IMR-90 (cell line): ENCODE measurements at regions not wholly inside any gene's neighbourhood (a gene's known extent, or its start where the extent isn't known, plus 50 kb on each side); places are given as distances from the start of the nearest gene placed in this dataset.
A peak's percentile ranks its signal among the peaks of the same experiment; 100 is the strongest.

Source experiments
- ATAC-seq: fragments of 200-7000 bp; cut with Tn5 transposase; 2 replicates; pipeline ENCODE4 v1.9.1; 2020; ENCODE audit warnings: low read depth, mild to moderate bottlenecking, moderate library complexity
- BruUV-seq: library from RNA; stranded (reverse); fragments of 400-500 nt; replicated peaks from 2 replicates; lab custom pipeline; 2021; lab: Mats Ljungman, UMichigan
- CTCF ChIA-PET: fragments of 300-600 bp; formaldehyde crosslinking; extraction: SDS; loops from one replicate; lab custom pipeline; 2021; ENCODE audit warnings: antibody characterized with exemption; lab: Yijun Ruan, JAX
- POLR2A ChIA-PET: fragments of 300-600 bp; sonication (Branson Sonifier 250); formaldehyde crosslinking; loops from one replicate; lab custom pipeline; 2022; ENCODE audit warnings: antibody characterized with exemption; ENCODE audit not compliant: unreplicated experiment; lab: Charles Lee
- DNase-seq: peaks from one replicate; pipeline ENCODE4 v3.0.0; 2013
- H2AFZ ChIP-seq: replicated peaks from 2 replicates; pipeline ENCODE3; 2013; ENCODE audit warnings: low read length, mild to moderate bottlenecking; ENCODE audit not compliant: poor library complexity
- H2AK5ac ChIP-seq: 2 replicates; pipeline ENCODE4 v1.6.1; 2013; ENCODE audit warnings: low read depth, low read length, inconsistent platforms
- H2AK9ac ChIP-seq: replicated peaks from 2 replicates; pipeline ENCODE3; 2013; ENCODE audit warnings: mild to moderate bottlenecking, low read depth, low read length, moderate library complexity; ENCODE audit not compliant: poor library complexity
- H2BK120ac ChIP-seq: 2 replicates; pipeline ENCODE4 v1.6.1; 2013; ENCODE audit warnings: low read depth, low read length, inconsistent platforms
- H2BK15ac ChIP-seq: 3 replicates; pipeline ENCODE4 v1.6.1; 2013; ENCODE audit warnings: low read depth, low read length, inconsistent platforms
- H2BK20ac ChIP-seq: 2 replicates; pipeline ENCODE4 v1.6.1; 2013; ENCODE audit warnings: low read depth, mild to moderate bottlenecking, inconsistent platforms, low read length, moderate library complexity
- H2BK5ac ChIP-seq: 2 replicates; pipeline ENCODE4 v1.6.1; 2013; ENCODE audit warnings: mild to moderate bottlenecking, low read depth, low read length, inconsistent platforms; ENCODE audit not compliant: poor library complexity, severe bottlenecking
- H3K14ac ChIP-seq: replicated peaks from 2 replicates; pipeline ENCODE4 v1.6.1; 2013; ENCODE audit warnings: low read depth, low read length, inconsistent platforms
- H3K18ac ChIP-seq: 2 replicates; pipeline ENCODE4 v1.6.1; 2013; ENCODE audit warnings: low read depth, low read length, control low read depth
- H3K23ac ChIP-seq: 2 replicates; pipeline ENCODE4 v1.6.1; 2013; ENCODE audit warnings: low read depth, low read length, inconsistent platforms
- H3K27ac ChIP-seq: 2 replicates; pipeline ENCODE4 v1.5.1; 2013; ENCODE audit warnings: mild to moderate bottlenecking, control low read depth, low read length; ENCODE audit not compliant: insufficient read depth
- H3K27me3 ChIP-seq: 2 replicates; pipeline ENCODE4 v1.6.1; 2013; ENCODE audit warnings: low read length; ENCODE audit not compliant: control insufficient read depth, insufficient read depth
- H3K36me3 ChIP-seq: 2 replicates; pipeline ENCODE4 v1.6.1; 2013; ENCODE audit warnings: low read length, mixed read lengths; ENCODE audit not compliant: control insufficient read depth, insufficient read depth
- H3K4ac ChIP-seq: 2 replicates; pipeline ENCODE4 v1.6.1; 2013; ENCODE audit warnings: low read depth, low read length, inconsistent platforms
- H3K4me1 ChIP-seq: 2 replicates; pipeline ENCODE4 v1.6.1; 2013; ENCODE audit warnings: low read length, mixed read lengths; ENCODE audit not compliant: control insufficient read depth, insufficient read depth
- H3K4me2 ChIP-seq: 2 replicates; pipeline ENCODE4 v1.6.1; 2013; ENCODE audit warnings: low read depth, mild to moderate bottlenecking, control low read depth, low read length, moderate library complexity
- H3K4me3 ChIP-seq: 2 replicates; pipeline ENCODE4 v1.5.1; 2013; ENCODE audit warnings: low read depth, mild to moderate bottlenecking, control low read depth, low read length, moderate library complexity; ENCODE audit not compliant: insufficient read depth
- H3K56ac ChIP-seq: 2 replicates; pipeline ENCODE4 v1.6.1; 2013; ENCODE audit warnings: low read length, inconsistent platforms; ENCODE audit not compliant: insufficient read depth; ENCODE audit errors: extremely low read depth
- H3K79me1 ChIP-seq, 2 experiments: 2 replicates each; pipeline ENCODE4 v1.6.1; 2013; ENCODE audit warnings: low read length in 2 of 2, inconsistent platforms in 1 of 2, low read depth in 1 of 2
- H3K9ac ChIP-seq: 2 replicates; pipeline ENCODE4 v1.6.1; 2013; ENCODE audit warnings: low read depth, low read length, control low read depth
- H3K9me1 ChIP-seq: 2 replicates; pipeline ENCODE4 v1.6.1; 2013; ENCODE audit warnings: low read length, inconsistent platforms; ENCODE audit not compliant: insufficient read depth
- H3K9me3 ChIP-seq: 2 replicates; pipeline ENCODE4 v1.6.1; 2013; ENCODE audit warnings: low read length; ENCODE audit not compliant: control insufficient read depth, insufficient read depth
- H4K20me1 ChIP-seq: 2 replicates; pipeline ENCODE4 v1.6.1; 2013; ENCODE audit warnings: low read length, inconsistent platforms; ENCODE audit not compliant: insufficient read depth
- H4K5ac ChIP-seq: 2 replicates; pipeline ENCODE4 v1.6.1; 2013; ENCODE audit warnings: mild to moderate bottlenecking, low read depth, low read length, control low read depth
- H4K8ac ChIP-seq, 2 experiments: 2 replicates each; pipeline ENCODE4 v1.6.1; 2013; ENCODE audit warnings: low read depth in 2 of 2, low read length in 2 of 2, control low read depth in 1 of 2, inconsistent platforms in 1 of 2
- H4K91ac ChIP-seq: 2 replicates; pipeline ENCODE4 v1.6.1; 2013; ENCODE audit warnings: low read depth, low read length, inconsistent platforms; ENCODE audit not compliant: insufficient read depth
- BHLHE40 ChIP-seq: fragments of 150-350 bp; IDR thresholded peaks from 2 replicates; pipeline ENCODE4 v1.6.1; 2016; ENCODE audit warnings: mild to moderate bottlenecking, low read depth, low read length
- CHD1 ChIP-seq: IDR thresholded peaks from 2 replicates; pipeline ENCODE4 v1.6.1; 2012; ENCODE audit warnings: low read depth, low read length, improper control_type of control experiment
- WGBS, 2 experiments: methylation state at CpG; one replicate each; pipeline versions ENCODE4 v1.1.5 to v1.1.7; 2013; ENCODE audit warnings: missing lambda C conversion rate in 2 of 2; ENCODE audit not compliant: insufficient read length in 1 of 2; ENCODE audit errors: extremely low coverage in 2 of 2; 5-methylcytosine and 5-hydroxymethylcytosine counted together
- dilution Hi-C: fragments of 300-500 bp; cut with HindIII; formaldehyde crosslinking; loops from one replicate; pipeline ENCODE4 v1.14.3; 2018; ENCODE audit warnings: low sequenced_read_pairs; ENCODE audit not compliant: unreplicated experiment
- in situ Hi-C: fragments of 300-500 bp; cut with MboI; formaldehyde crosslinking; loops from 3 replicates; pipeline ENCODE4 v1.14.3; 2019; ENCODE audit warnings: low sequenced_read_pairs, inconsistent platforms, mixed read lengths
- intact Hi-C: fragments of 100-400 bp; cut with micrococcal nuclease; formaldehyde crosslinking; loops from 2 replicates; pipeline ENCODE4 v1.10.0; 2022

DNA sequence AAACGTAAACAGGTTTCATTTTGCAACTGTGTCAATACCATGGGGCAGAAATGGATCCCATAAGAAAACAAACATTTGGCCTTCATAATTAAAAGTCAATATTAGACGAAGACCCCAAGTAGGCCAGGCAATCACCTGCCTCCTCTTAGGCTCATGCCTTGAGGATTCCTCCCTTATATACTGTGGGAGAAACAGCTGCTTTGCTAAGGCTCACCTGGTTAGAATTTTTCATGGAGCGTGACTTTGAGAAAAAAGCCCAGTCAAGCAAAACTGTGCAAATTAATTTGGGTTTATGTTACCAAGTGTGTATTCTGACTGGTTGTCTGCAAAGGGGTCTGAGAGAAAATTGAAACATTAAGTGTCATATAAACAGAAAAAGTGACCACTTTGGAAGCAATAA lies 605.3 kb upstream of the USP24 start:
- no peak overlapping the region for H3K56ac ChIP-seq
- no CpG with 5 or more reads among the region's 3 CpGs for WGBS, 2 experiments
- no peak overlapping the region for H3K23ac ChIP-seq
- peak overlapping the region; percentile 9; the same call in 1 of the 2 replicates for H2BK20ac ChIP-seq
- DNase-seq (no peak), ATAC-seq (no peak)
- BruUV-seq: no TSS peak
- no peak overlapping the region for H3K4me2 ChIP-seq
- no peak overlapping the region for H3K14ac ChIP-seq
- no peaks in the 10 kb centered on the region for H3K27me3 ChIP-seq
- no peak overlapping the region for H2BK15ac ChIP-seq
- dilution Hi-C loops: no loop called here
- TF ChIP-seq CHD1 (no peak), BHLHE40 (no peak)
- H4K5ac ChIP-seq: peak overlapping the region; percentile 68; the same call in 1 of the 2 replicates
- no peaks in the 10 kb centered on the region for H3K79me1 ChIP-seq
- no peaks in the 10 kb centered on the region for H3K36me3 ChIP-seq
- no peak overlapping the region for H3K4me3 ChIP-seq
- no peak overlapping the region for H2AK5ac ChIP-seq
- H4K8ac ChIP-seq: no peak overlapping the region
- no peak overlapping the region for H3K4ac ChIP-seq
- in situ Hi-C loops: no loop called here
- no peaks in the 10 kb centered on the region for H3K9me3 ChIP-seq
- no peak overlapping the region for H2AK9ac ChIP-seq
- no peak overlapping the region for H3K18ac ChIP-seq
- POLR2A ChIA-PET: no interaction called here
- no peak overlapping the region for H2BK5ac ChIP-seq
- H4K91ac ChIP-seq: no peak overlapping the region
- peaks cover 16% of the 10 kb centered on the region for H3K4me1 ChIP-seq
- H3K27ac ChIP-seq: no peak overlapping the region
- intact Hi-C loops: no loop called here
- H2BK120ac ChIP-seq: no peak overlapping the region
- CTCF ChIA-PET: no interaction called here
- no peak overlapping the region for H2AFZ ChIP-seq
- peaks cover 5% of the 10 kb centered on the region; the same call in 1 of the 2 replicates for H3K9me1 ChIP-seq
- no peaks in the 10 kb centered on the region for H4K20me1 ChIP-seq
- H3K9ac ChIP-seq: no peak overlapping the region
